ENCODE measurements at regions not wholly inside any gene's neighbourhood (a gene's known extent, or its start where the extent isn't known, plus 50 kb on each side); places are given as distances from the start of the nearest gene placed in this dataset.
"Not testable (repeated sequence)": the region's sequence is repeated elsewhere in the genome, so short reads cannot be mapped to it uniquely, and the experiment has no call there.

GRCh38 chr2:63739180-63739579 lies 102.5 kb upstream of the UGP2 start:
- H3K36me3 ChIP-seq (ENCODE audit: insufficient read depth, low read length); H3K9me3 ChIP-seq (ENCODE audit: control insufficient read depth, insufficient read depth, low read length); H3K9ac ChIP-seq (ENCODE audit: low read depth, low read length); H3K4me1 ChIP-seq (ENCODE audit: insufficient read depth, low read length): not testable (repeated sequence)

GRCh38 chr2:63740020-63740419 lies 101.7 kb upstream of the UGP2 start:
- Histone ChIP-seq H3K4me1 (ENCODE audit: insufficient read depth, low read length) (no peaks in the 10 kb centered on the region), H3K9me3 (ENCODE audit: control insufficient read depth, insufficient read depth, low read length) (no peaks in the 10 kb centered on the region), H3K36me3 (ENCODE audit: insufficient read depth, low read length) (no peaks in the 10 kb centered on the region), H3K9ac (ENCODE audit: low read depth, low read length) (no peak overlapping the region)

- Histone ChIP-seq H3K4me1 (ENCODE audit: insufficient read depth, low read length) (no peaks in the 10 kb centered on the region), H3K9ac (ENCODE audit: low read depth, low read length) (no peak overlapping the region), H3K9me3 (ENCODE audit: control insufficient read depth, insufficient read depth, low read length) (peaks cover 4% of the 10 kb centered on the region; the same call in 1 of the 2 replicates)
Observed at GRCh38 chr2:63740943-63741342, 100.8 kb upstream of the UGP2 start.

GRCh38 chr2:63741884-63742579 lies 99.7 kb upstream of the UGP2 start:
- no peaks in the 10 kb centered on the region for H3K36me3 ChIP-seq (ENCODE audit: insufficient read depth, low read length)
- H3K4me1 ChIP-seq (ENCODE audit: insufficient read depth, low read length), result no peaks in the 10 kb centered on the region
- no peak overlapping the region for H3K9ac ChIP-seq (ENCODE audit: low read depth, low read length)
- H3K9me3 ChIP-seq (ENCODE audit: control insufficient read depth, insufficient read depth, low read length), result peaks cover 4% of the 10 kb centered on the region; the same call in 1 of the 2 replicates

More at GRCh38 chr2:63740943-63741342, 100.8 kb upstream of the UGP2 start:
- no peaks in the 10 kb centered on the region for H3K36me3 ChIP-seq (ENCODE audit: insufficient read depth, low read length)

- Histone ChIP-seq H3K9ac (ENCODE audit: low read depth, low read length) (no peak overlapping the region), H3K4me1 (ENCODE audit: insufficient read depth, low read length) (no peaks in the 10 kb centered on the region), H3K9me3 (ENCODE audit: control insufficient read depth, insufficient read depth, low read length) (peaks cover 4% of the 10 kb centered on the region; the same call in 1 of the 2 replicates), H3K36me3 (ENCODE audit: insufficient read depth, low read length) (no peaks in the 10 kb centered on the region)
Observed at GRCh38 chr2:63742580-63742976, 99.1 kb upstream of the UGP2 start.

GRCh38 chr2:63743170-63743981 lies 98.3 kb upstream of the UGP2 start:
- H3K9me3 ChIP-seq (ENCODE audit: control insufficient read depth, insufficient read depth, low read length), result peaks cover 4% of the 10 kb centered on the region; the same call in 1 of the 2 replicates
- no peaks in the 10 kb centered on the region for H3K36me3 ChIP-seq (ENCODE audit: insufficient read depth, low read length)
- no peaks in the 10 kb centered on the region for H3K4me1 ChIP-seq (ENCODE audit: insufficient read depth, low read length)
- H3K9ac ChIP-seq (ENCODE audit: low read depth, low read length), result no peak overlapping the region

GRCh38 chr2:63743982-63744966 lies 97.4 kb upstream of the UGP2 start:
- Histone ChIP-seq H3K9ac (ENCODE audit: low read depth, low read length) (no peak overlapping the region), H3K36me3 (ENCODE audit: insufficient read depth, low read length) (no peaks in the 10 kb centered on the region), H3K4me1 (ENCODE audit: insufficient read depth, low read length) (no peaks in the 10 kb centered on the region; the same call in 1 of the 2 replicates), H3K9me3 (ENCODE audit: control insufficient read depth, insufficient read depth, low read length) (peaks cover 7% of the 10 kb centered on the region; the same call in 1 of the 2 replicates)

- H3K4me1 ChIP-seq (ENCODE audit: insufficient read depth, low read length); H3K9ac ChIP-seq (ENCODE audit: low read depth, low read length); H3K36me3 ChIP-seq (ENCODE audit: insufficient read depth, low read length); H3K9me3 ChIP-seq (ENCODE audit: control insufficient read depth, insufficient read depth, low read length): not testable (repeated sequence)
Observed at GRCh38 chr2:63746548-63746947, 95.1 kb upstream of the UGP2 start.

- no peak overlapping the region for H3K9ac ChIP-seq (ENCODE audit: low read depth, low read length)
- peaks cover 3% of the 10 kb centered on the region; the same call in 1 of the 2 replicates for H3K9me3 ChIP-seq (ENCODE audit: control insufficient read depth, insufficient read depth, low read length)
- H3K4me1 ChIP-seq (ENCODE audit: insufficient read depth, low read length), result no peaks in the 10 kb centered on the region; the same call in 1 of the 2 replicates
- no peaks in the 10 kb centered on the region for H3K36me3 ChIP-seq (ENCODE audit: insufficient read depth, low read length)
Observed at GRCh38 chr2:63751901-63752300, 89.8 kb upstream of the UGP2 start.

- Histone ChIP-seq H3K9me3 (ENCODE audit: control insufficient read depth, insufficient read depth, low read length) (no peaks in the 10 kb centered on the region), H3K4me1 (ENCODE audit: insufficient read depth, low read length) (no peaks in the 10 kb centered on the region), H3K36me3 (ENCODE audit: insufficient read depth, low read length) (no peaks in the 10 kb centered on the region), H3K9ac (ENCODE audit: low read depth, low read length) (no peak overlapping the region)
Observed at GRCh38 chr2:63755216-63755615, 86.5 kb upstream of the UGP2 start.

- H3K36me3 ChIP-seq (ENCODE audit: insufficient read depth, low read length), result no peaks in the 10 kb centered on the region
- H3K9ac ChIP-seq (ENCODE audit: low read depth, low read length), result no peak overlapping the region
- H3K9me3 ChIP-seq (ENCODE audit: control insufficient read depth, insufficient read depth, low read length), result no peaks in the 10 kb centered on the region; the same call in 1 of the 2 replicates
- no peaks in the 10 kb centered on the region for H3K4me1 ChIP-seq (ENCODE audit: insufficient read depth, low read length)
Observed at GRCh38 chr2:63755965-63756364, 85.7 kb upstream of the UGP2 start.

GRCh38 chr2:63763391-63763941 lies 78.2 kb upstream of the UGP2 start:
- Histone ChIP-seq H3K36me3 (ENCODE audit: insufficient read depth, low read length) (no peaks in the 10 kb centered on the region), H3K9ac (ENCODE audit: low read depth, low read length) (no peak overlapping the region), H3K9me3 (ENCODE audit: control insufficient read depth, insufficient read depth, low read length) (peaks cover 3% of the 10 kb centered on the region; the same call in 1 of the 2 replicates)

GRCh38 chr2:63764630-63765029 lies 77.1 kb upstream of the UGP2 start:
- Histone ChIP-seq H3K9me3 (ENCODE audit: control insufficient read depth, insufficient read depth, low read length) (peaks cover 3% of the 10 kb centered on the region; the same call in 1 of the 2 replicates), H3K9ac (ENCODE audit: low read depth, low read length) (peak overlapping the region; percentile 11; the same call in 1 of the 2 replicates), H3K36me3 (ENCODE audit: insufficient read depth, low read length) (no peaks in the 10 kb centered on the region), H3K4me1 (ENCODE audit: insufficient read depth, low read length) (peaks cover 16% of the 10 kb centered on the region)

More at GRCh38 chr2:63763391-63763941, 78.2 kb upstream of the UGP2 start:
- peaks cover 16% of the 10 kb centered on the region for H3K4me1 ChIP-seq (ENCODE audit: insufficient read depth, low read length)

All from ES-I3 (cell line).